Kidney epithelial cell (primary cell): ENCODE measurements at regions not wholly inside any gene's neighbourhood (a gene's known extent, or its start where the extent isn't known, plus 50 kb on each side); places are given as distances from the start of the nearest gene placed in this dataset.

Source experiments
- DNase-seq: peaks from one replicate; pipeline ENCODE4 v3.0.0-alpha.2; 2010; ENCODE audit warnings: low read depth
- H3K27me3 ChIP-seq: 2 replicates; pipeline ENCODE4 v1.6.0; 2011; ENCODE audit warnings: low read length; ENCODE audit not compliant: control insufficient read depth, insufficient read depth
- H3K36me3 ChIP-seq: 2 replicates; pipeline ENCODE4 v1.5.1; 2011; ENCODE audit warnings: low read length; ENCODE audit not compliant: control insufficient read depth, insufficient read depth
- H3K4me3 ChIP-seq: 2 replicates; pipeline ENCODE4 v1.5.1; 2011; ENCODE audit warnings: low read depth, mild to moderate bottlenecking, control low read depth, low read length
- TF ChIP-seq, protein P1 (sequence below): IDR thresholded peaks from 2 replicates; pipeline ENCODE4 v1.5.1; 2011; ENCODE audit warnings: mild to moderate bottlenecking, moderate library complexity, low read length, control low read depth, inconsistent platforms; ENCODE audit not compliant: insufficient read depth, poor library complexity, severe bottlenecking

DNA sequence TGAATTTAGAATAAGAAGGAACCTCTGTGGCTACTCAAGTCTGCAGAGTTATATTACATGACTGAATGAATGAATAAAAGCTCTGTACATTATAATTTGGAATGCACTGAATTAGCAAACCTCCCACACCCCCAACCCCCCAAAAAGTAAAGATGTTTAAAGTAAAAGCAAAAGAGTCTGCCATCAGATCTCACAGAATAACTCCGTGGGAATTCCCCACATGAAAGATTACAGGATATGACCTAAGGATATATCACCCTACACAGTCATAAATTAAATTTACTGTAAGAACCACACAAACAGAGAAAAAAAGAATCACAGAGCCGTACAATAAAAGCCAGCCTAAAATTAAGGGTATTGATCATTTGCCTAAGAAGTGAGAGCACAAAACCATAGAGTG lies 587.3 kb downstream of the PTPRC start:
- H3K27me3 ChIP-seq = no peaks in the 10 kb centered on the region
- DNase-seq = peak; percentile 21
- H3K36me3 ChIP-seq = no peaks in the 10 kb centered on the region
- TF ChIP-seq, protein P1, sequence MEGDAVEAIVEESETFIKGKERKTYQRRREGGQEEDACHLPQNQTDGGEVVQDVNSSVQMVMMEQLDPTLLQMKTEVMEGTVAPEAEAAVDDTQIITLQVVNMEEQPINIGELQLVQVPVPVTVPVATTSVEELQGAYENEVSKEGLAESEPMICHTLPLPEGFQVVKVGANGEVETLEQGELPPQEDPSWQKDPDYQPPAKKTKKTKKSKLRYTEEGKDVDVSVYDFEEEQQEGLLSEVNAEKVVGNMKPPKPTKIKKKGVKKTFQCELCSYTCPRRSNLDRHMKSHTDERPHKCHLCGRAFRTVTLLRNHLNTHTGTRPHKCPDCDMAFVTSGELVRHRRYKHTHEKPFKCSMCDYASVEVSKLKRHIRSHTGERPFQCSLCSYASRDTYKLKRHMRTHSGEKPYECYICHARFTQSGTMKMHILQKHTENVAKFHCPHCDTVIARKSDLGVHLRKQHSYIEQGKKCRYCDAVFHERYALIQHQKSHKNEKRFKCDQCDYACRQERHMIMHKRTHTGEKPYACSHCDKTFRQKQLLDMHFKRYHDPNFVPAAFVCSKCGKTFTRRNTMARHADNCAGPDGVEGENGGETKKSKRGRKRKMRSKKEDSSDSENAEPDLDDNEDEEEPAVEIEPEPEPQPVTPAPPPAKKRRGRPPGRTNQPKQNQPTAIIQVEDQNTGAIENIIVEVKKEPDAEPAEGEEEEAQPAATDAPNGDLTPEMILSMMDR = no peak
- no peak overlapping the region for H3K4me3 ChIP-seq

GRCh38 chr1:199242147-199242546 lies 603.3 kb downstream of the PTPRC start:
- H3K36me3 ChIP-seq = no peaks in the 10 kb centered on the region
- TF ChIP-seq, protein P1 = no peak
- no peak overlapping the region for H3K4me3 ChIP-seq
- H3K27me3 ChIP-seq = no peaks in the 10 kb centered on the region
- DNase-seq = no peak

DNA sequence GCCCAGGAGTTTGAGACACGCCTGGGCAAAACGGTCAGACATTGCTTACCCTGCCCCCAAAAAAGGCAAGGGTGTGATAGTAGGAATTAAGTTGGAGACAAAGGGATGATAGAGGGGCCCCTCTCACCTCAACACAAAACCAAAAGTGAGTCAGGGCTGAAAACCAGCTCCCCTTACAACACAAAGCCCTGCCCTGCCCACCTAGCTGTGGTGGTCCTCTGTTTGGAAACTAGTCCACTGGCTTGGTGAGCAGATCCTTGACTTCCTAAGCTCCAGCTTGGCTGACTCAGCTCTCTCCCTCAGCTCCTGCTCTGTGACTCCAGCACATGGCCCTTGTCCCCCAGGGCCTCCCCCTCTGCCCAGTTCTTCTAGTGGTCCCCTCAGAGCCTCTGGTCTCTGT lies 603.8 kb downstream of the PTPRC start:
- H3K4me3 ChIP-seq = no peak overlapping the region
- H3K36me3 ChIP-seq = no peaks in the 10 kb centered on the region
- no peak for DNase-seq
- TF ChIP-seq, protein P1 = no peak
- H3K27me3 ChIP-seq = no peaks in the 10 kb centered on the region

DNA sequence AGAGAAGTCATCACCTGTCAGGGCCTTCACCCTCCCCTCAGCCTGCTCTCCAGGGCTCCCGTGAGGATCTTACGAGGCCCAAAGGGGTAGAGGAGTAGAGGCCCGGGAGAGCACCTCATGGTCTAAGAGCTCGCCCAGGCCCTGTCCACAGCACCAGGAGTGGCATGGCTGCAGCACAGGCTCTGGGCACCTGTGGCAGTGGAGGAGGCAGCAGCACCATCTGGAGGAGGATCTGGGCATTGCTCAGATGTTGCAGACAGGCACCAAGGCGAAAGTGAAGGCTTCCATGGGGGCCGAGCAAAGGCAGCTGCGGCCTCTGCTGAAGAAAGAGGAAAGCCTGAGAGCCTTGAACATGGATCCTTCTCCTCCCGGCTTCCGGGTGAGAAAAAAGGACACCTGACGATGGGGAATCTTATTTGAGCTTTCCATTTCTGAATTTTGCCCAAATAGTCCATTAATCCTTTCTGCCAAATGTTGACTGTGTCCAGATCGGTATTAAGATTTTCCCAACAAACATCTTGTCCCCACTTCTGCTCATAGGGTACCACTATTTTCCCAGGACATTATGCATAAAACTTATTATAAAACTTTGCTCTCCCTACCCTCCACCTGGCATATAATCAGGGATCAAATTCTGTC lies 604.7 kb downstream of the PTPRC start:
- Histone ChIP-seq H3K4me3 (no peak overlapping the region), H3K36me3 (no peaks in the 10 kb centered on the region), H3K27me3 (no peaks in the 10 kb centered on the region)
- TF ChIP-seq, protein P1 = peak; percentile 67
- no peak for DNase-seq

DNA sequence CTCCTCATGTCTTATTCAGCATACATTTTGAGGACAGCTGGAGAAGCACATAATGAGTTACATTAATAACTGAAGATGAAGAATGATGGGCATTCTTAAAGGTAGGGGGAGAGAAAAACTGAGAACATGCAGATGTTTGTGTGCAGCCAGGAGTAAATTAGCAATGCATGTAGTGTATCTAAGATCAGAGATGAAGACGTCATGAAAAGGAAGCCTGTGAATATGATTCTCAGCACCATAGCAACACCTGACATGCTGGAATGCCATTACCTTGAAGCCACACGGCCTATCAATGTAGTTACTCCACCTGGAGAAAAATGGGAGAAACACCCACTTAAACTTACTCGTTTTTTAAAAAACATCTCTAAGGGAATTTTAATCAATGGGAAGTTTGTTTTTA lies 607.1 kb downstream of the PTPRC start:
- Histone ChIP-seq H3K36me3 (no peaks in the 10 kb centered on the region), H3K4me3 (no peak overlapping the region), H3K27me3 (no peaks in the 10 kb centered on the region)
- no peak for DNase-seq
- TF ChIP-seq, protein P1 = no peak

GRCh38 chr1:199246716-199247115 lies 607.9 kb downstream of the PTPRC start:
- TF ChIP-seq, protein P1 = no peak

More at GRCh38 chr1:199246716-199247115, 607.9 kb downstream of the PTPRC start:
- DNase-seq = no peak
- H3K4me3 ChIP-seq = no peak overlapping the region
- no peaks in the 10 kb centered on the region for H3K27me3 ChIP-seq
- no peaks in the 10 kb centered on the region for H3K36me3 ChIP-seq
